ENCODE measurements at regions not wholly inside any gene's neighbourhood (a gene's known extent, or its start where the extent isn't known, plus 50 kb on each side); places are given as distances from the start of the nearest gene placed in this dataset.

DNA sequence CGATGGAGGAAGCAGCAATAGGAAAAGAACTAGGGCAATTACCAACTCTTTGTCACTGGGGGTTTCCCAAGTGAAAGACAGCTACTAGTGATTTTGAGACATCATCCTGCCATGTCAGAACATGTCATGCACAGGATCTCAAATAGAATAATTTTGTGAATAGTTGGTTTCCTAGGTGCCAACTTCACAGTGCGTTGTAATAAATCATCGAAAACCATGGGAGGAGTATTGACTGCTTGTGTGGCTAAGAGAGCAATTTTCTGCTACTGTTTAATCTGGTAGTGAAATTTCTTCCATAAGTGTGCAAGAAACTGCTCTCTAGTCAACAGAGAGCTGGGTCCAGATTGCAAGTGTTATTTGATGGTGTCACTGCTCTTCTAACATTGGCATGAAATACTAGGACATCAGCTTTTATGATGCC is 168.6 kb downstream of the NNT start (continued):
- peak; percentile 42; the same call in 1 of the 2 replicates for TF ChIP-seq BACH1 (tag; IDR thresholded peaks at IDR 0.05)

DNA sequence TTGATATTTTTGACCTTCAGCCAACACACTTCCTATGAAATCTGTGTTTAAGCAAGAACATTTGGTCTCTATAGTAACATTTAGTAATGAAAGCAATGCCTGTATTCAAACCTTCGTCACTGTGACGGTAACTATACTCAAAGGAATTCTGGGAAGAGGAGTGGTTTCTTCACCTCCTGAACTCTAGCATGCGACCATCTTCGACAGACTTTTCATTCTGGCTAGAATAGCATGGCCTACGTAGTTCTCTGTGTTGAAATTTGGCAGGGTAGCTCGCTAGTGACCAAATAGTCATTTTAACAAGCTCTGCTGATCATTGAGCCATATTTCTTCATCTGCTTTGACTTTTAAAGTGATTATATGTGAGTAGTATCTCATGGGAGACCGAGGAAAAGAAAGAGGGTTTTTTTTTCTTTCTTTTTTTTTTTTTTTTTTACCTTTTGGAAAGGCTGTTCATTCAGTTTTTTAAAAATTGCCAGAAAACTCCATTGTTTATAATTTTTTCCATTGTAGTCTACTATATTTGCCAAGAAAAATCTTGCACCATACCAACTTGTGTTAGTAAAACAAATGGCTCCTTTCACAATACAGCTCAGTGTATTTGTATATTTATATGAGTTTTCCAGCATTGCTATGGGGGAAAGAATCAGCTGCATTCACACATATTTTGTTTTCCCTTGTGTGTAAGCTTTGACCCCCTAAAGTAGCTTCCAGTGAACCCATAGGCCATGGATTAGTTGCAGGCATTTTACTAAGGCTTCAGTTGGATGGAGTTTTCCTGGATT is 166.8 kb downstream of the NNT start:
- Histone ChIP-seq H3K4me3 (no peak overlapping the region), H3K36me3 (ENCODE audit: control insufficient read depth, insufficient read depth, low read length) (no peaks in the 10 kb centered on the region), H3K9me3 (replicated peaks; ENCODE audit: control insufficient read depth, insufficient read depth, low read depth, low read length) (no peaks in the 10 kb centered on the region), H3K9me1 (ENCODE audit: control insufficient read depth, insufficient read depth, low read length) (no peaks in the 10 kb centered on the region), H3K79me2 (ENCODE audit: control insufficient read depth, insufficient read depth, low read length) (no peaks in the 10 kb centered on the region), H3K4me2 (ENCODE audit: insufficient read depth, low read length) (no peak overlapping the region), H4K20me1 (replicated peaks; ENCODE audit: control insufficient read depth, insufficient read depth, low read length) (no peaks in the 10 kb centered on the region), H2AFZ (ENCODE audit: low read depth, low read length) (peak overlapping the region; percentile 25), H3K27me3 (ENCODE audit: control insufficient read depth in 2 of 2, insufficient read depth in 2 of 2, low read length in 2 of 2) (no peaks in the 10 kb centered on the region), H3K9ac (ENCODE audit: insufficient read depth in 1 of 2, low read depth in 2 of 2, low read length in 2 of 2) (no peak overlapping the region), H3K27ac (ENCODE audit: extremely low read depth, low read depth, low read length) (no peak overlapping the region), H3K4me1 (replicated peaks in 1 of 2; ENCODE audit: control insufficient read depth in 2 of 2, insufficient read depth in 2 of 2, low read length in 2 of 2) (peaks cover 0 to 11% of the 10 kb centered on the region in 2 experiments; a peak in 3 of 5 replicates)
- DNase-seq (ENCODE audit: extremely low read depth in 1 of 4, low spot score in 3 of 4) = no peak
- CTCF ChIA-PET (ENCODE audit: low intra/inter-chr PET ratio) = no interaction called here
- intact Hi-C loops (cut with micrococcal nuclease) = no loop called here
- no TSS peak for BruUV-seq (replicated peaks)
- 0 out of 3 replicates have a peak, but pooled peaks have one; percentile 17 for ATAC-seq
- in situ Hi-C loops (cut with MboI) = no loop called here
- FAIRE-seq = no peak
- POLR2A ChIA-PET = interaction anchor here (0.7 to 0.8 kb wide), 2 partner anchors 9 to 15 kb away, joined by 3 read pairs; no protein-coding TSS in a partner anchor
- WGBS (ENCODE audit: insufficient coverage, low coverage, missing lambda C conversion rate) = 14% methylated on average over 7 of the region's 7 CpGs
- TF ChIP-seq, protein P1, sequence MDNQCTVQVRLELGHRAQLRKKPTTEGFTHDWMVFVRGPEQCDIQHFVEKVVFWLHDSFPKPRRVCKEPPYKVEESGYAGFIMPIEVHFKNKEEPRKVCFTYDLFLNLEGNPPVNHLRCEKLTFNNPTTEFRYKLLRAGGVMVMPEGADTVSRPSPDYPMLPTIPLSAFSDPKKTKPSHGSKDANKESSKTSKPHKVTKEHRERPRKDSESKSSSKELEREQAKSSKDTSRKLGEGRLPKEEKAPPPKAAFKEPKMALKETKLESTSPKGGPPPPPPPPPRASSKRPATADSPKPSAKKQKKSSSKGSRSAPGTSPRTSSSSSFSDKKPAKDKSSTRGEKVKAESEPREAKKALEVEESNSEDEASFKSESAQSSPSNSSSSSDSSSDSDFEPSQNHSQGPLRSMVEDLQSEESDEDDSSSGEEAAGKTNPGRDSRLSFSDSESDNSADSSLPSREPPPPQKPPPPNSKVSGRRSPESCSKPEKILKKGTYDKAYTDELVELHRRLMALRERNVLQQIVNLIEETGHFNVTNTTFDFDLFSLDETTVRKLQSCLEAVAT (IDR thresholded peaks at IDR 0.05) = no peak
- peak; percentile 76 for TF ChIP-seq ZNF175 (CRISPR knock-in tag; IDR thresholded peaks at IDR 0.05; ENCODE audit: low read depth)
- TF ChIP-seq, protein P2, sequence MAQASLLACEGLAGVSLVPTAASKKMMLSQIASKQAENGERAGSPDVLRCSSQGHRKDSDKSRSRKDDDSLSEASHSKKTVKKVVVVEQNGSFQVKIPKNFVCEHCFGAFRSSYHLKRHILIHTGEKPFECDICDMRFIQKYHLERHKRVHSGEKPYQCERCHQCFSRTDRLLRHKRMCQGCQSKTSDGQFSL (CRISPR knock-in tag; IDR thresholded peaks at IDR 0.05) = no peak
- TF ChIP-seq, protein P2 (tag; IDR thresholded peaks at IDR 0.05) = peak in 1 of 2 experiments; percentile 64; a peak in 1 of 4 replicates
- TF ChIP-seq CEBPG (CRISPR knock-in tag; IDR thresholded peaks at IDR 0.05) = no peak
- TF ChIP-seq CEBPG (tag; conservative IDR thresholded peaks at IDR 0.05 in 1 of 2, IDR thresholded peaks at IDR 0.05 in 1 of 2) = peak in 1 of 2 experiments; percentile 29; a peak in 1 of 4 replicates
- TF ChIP-seq MAZ (CRISPR knock-in tag; conservative IDR thresholded peaks at IDR 0.05 in 1 of 2, IDR thresholded peaks at IDR 0.05 in 1 of 2) = no peak
- TF ChIP-seq, protein P3, sequence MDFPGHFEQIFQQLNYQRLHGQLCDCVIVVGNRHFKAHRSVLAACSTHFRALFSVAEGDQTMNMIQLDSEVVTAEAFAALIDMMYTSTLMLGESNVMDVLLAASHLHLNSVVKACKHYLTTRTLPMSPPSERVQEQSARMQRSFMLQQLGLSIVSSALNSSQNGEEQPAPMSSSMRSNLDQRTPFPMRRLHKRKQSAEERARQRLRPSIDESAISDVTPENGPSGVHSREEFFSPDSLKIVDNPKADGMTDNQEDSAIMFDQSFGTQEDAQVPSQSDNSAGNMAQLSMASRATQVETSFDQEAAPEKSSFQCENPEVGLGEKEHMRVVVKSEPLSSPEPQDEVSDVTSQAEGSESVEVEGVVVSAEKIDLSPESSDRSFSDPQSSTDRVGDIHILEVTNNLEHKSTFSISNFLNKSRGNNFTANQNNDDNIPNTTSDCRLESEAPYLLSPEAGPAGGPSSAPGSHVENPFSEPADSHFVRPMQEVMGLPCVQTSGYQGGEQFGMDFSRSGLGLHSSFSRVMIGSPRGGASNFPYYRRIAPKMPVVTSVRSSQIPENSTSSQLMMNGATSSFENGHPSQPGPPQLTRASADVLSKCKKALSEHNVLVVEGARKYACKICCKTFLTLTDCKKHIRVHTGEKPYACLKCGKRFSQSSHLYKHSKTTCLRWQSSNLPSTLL (IDR thresholded peaks at IDR 0.05) = no peak
- no peak for TF ChIP-seq CREBBP (IDR thresholded peaks at IDR 0.05; ENCODE audit: low read depth, low read length)
- no peak for TF ChIP-seq NCOR1 (IDR thresholded peaks at IDR 0.05)
- TF ChIP-seq ZFP36 (IDR thresholded peaks at IDR 0.05; ENCODE audit: low read depth, low read length, partially characterized antibody) = no peak
- peak; percentile 59; the same call in 1 of the 2 replicates for TF ChIP-seq DMBX1 (CRISPR knock-in tag; IDR thresholded peaks at IDR 0.05; ENCODE audit: borderline replicate concordance)
- no peak for TF ChIP-seq TCF7L2 (IDR thresholded peaks at IDR 0.05; ENCODE audit: low read depth, low read length)
- TF ChIP-seq ZNF274 (IDR thresholded peaks at IDR 0.05; ENCODE audit: borderline replicate concordance, low read depth, low read length) = no peak
- TF ChIP-seq PTTG1 (tag; IDR thresholded peaks at IDR 0.05; ENCODE audit: low read depth) = 0 out of 2 replicates have a peak, but pooled peaks have one; percentile 35
